Naive thymus-derived CD4-positive, alpha-beta T cell (primary cell): ENCODE measurements at regions not wholly inside any gene's neighbourhood (a gene's known extent, or its start where the extent isn't known, plus 50 kb on each side); places are given as distances from the start of the nearest gene placed in this dataset.

ENCODE experiments used
- ATAC-seq: fragments of 150-1000 bp; cut with Tn5 transposase; 2 replicates; pipeline ENCODE4 v1.10.0; 2021; ENCODE audit warnings: mild to moderate bottlenecking, moderate library complexity
- CTCF ChIA-PET: fragments of 350-600 bp; sonication (Branson Sonifier 250); formaldehyde crosslinking; loops from one replicate; lab custom pipeline; 2021; ENCODE audit warnings: antibody characterized with exemption; lab: Charles Lee
- POLR2A ChIA-PET: fragments of 350-600 bp; sonication (Branson Sonifier 250); formaldehyde crosslinking; loops from one replicate; lab custom pipeline; 2021; ENCODE audit warnings: antibody characterized with exemption, inconsistent platforms; lab: Charles Lee
- DNase-seq, 9 donors: peaks; one replicate each; pipeline versions ENCODE4 v3.0.0 to v3.0.0-alpha.2; 2020 to 2022; ENCODE audit warnings: mixed read lengths in 1 of 9
- H3K27ac ChIP-seq: one replicate; pipeline ENCODE4 v1.7.0; 2013; ENCODE audit warnings: mild to moderate bottlenecking, low read depth, low read length, moderate library complexity
- H3K27me3 ChIP-seq, 2 donors: one replicate each; pipeline ENCODE4 v1.7.0; 2013; ENCODE audit warnings: low read length in 2 of 2, mild to moderate bottlenecking in 2 of 2, moderate library complexity in 2 of 2; ENCODE audit not compliant: control insufficient read depth in 2 of 2, insufficient read depth in 2 of 2
- H3K36me3 ChIP-seq, 3 experiments: 1 replicate in 2 of 3; 2 replicates in 1 of 3; pipeline ENCODE4 v1.7.0; 2013; ENCODE audit warnings: low read length in 3 of 3, mild to moderate bottlenecking in 3 of 3, moderate library complexity in 1 of 3; ENCODE audit not compliant: insufficient read depth in 3 of 3, control insufficient read depth in 2 of 3
- H3K4me1 ChIP-seq, 2 donors: one replicate each; pipeline ENCODE4 v1.7.0; 2013; ENCODE audit warnings: low read length in 2 of 2, mild to moderate bottlenecking in 2 of 2, moderate library complexity in 1 of 2; ENCODE audit not compliant: control insufficient read depth in 2 of 2, insufficient read depth in 2 of 2
- H3K4me3 ChIP-seq: 2 replicates; pipeline ENCODE4 v1.7.0; 2013; ENCODE audit warnings: mild to moderate bottlenecking, low read length
- H3K9me3 ChIP-seq, 3 experiments: 1 replicate in 2 of 3; 2 replicates in 1 of 3; pipeline ENCODE4 v1.7.0; 2013; ENCODE audit warnings: low read length in 3 of 3; ENCODE audit not compliant: control insufficient read depth in 2 of 3
- H3K27ac Mint-ChIP-seq, 9 donors: one replicate each; pipeline ENCODE4 v1.8.0; 2020 to 2022; ENCODE audit warnings: mixed read lengths in 9 of 9, mild to moderate bottlenecking in 8 of 9, moderate library complexity in 5 of 9, inconsistent platforms in 2 of 9
- H3K27me3 Mint-ChIP-seq, 5 donors: one replicate each; pipeline ENCODE4 v1.8.0; 2021 to 2022; ENCODE audit warnings: mixed read lengths in 5 of 5, mild to moderate bottlenecking in 1 of 5
- H3K36me3 Mint-ChIP-seq, 5 donors: one replicate each; pipeline ENCODE4 v1.8.0; 2020 to 2022; ENCODE audit warnings: mixed read lengths in 5 of 5, mild to moderate bottlenecking in 3 of 5, inconsistent platforms in 1 of 5
- H3K4me1 Mint-ChIP-seq, 7 donors: one replicate each; pipeline ENCODE4 v1.8.0; 2020 to 2022; ENCODE audit warnings: mixed read lengths in 7 of 7, mild to moderate bottlenecking in 3 of 7, inconsistent platforms in 1 of 7
- H3K4me3 Mint-ChIP-seq, 10 donors: one replicate each; pipeline ENCODE4 v1.8.0; 2020 to 2022; ENCODE audit warnings: mild to moderate bottlenecking in 10 of 10, mixed read lengths in 10 of 10, moderate library complexity in 6 of 10, inconsistent platforms in 2 of 10
- H3K9me3 Mint-ChIP-seq, 11 donors: one replicate each; pipeline ENCODE4 v1.8.0; 2020 to 2022; ENCODE audit warnings: mixed read lengths in 11 of 11, mild to moderate bottlenecking in 4 of 11, inconsistent platforms in 1 of 11, moderate library complexity in 1 of 11
- intact Hi-C, 2 donors: fragments of 100-400 bp; cut with micrococcal nuclease; formaldehyde crosslinking; loops; one replicate each; pipeline ENCODE4 v1.15.1; 2023

DNA sequence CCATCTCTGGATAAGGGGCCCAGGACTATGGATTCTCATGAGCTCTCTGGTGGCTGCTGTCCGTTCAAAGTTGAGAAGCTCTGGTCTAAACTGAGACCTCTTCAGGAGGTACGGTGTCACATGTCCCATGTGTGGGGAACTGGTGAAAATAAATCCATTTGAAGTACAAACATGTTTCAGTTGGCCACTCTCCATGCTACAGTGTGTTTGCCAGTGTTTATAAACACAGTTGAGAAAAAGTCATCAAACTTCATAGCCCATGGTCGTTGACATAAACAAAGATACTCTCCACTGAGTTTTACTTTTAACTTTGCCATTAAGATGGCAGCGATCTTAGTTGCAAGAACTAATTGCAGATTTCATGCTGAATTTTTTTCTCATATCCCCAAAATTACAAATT lies 72.8 kb downstream of the PSMG1 start:
- H3K9me3 ChIP-seq, result no peaks in the 10 kb centered on the region
- no peak for ATAC-seq
- no peaks in the 10 kb centered on the region for H3K4me1 ChIP-seq
- ChIA-PET CTCF (no interaction called here), POLR2A (no interaction called here)
- no peak overlapping the region for H3K4me3 ChIP-seq
- Mint-ChIP-seq H3K36me3 (no peaks in the 10 kb centered on the region), H3K4me1 (peaks cover 0 to 2% (median 0%) of the 10 kb centered on the region in 7 donors), H3K4me3 (no peak overlapping the region), H3K9me3 (no peaks in the 10 kb centered on the region), H3K27me3 (peaks cover 0 to 22% (median 10%) of the 10 kb centered on the region in 5 donors), H3K27ac (no peak overlapping the region)
- intact Hi-C loops, result no loop called here
- no peaks in the 10 kb centered on the region for H3K36me3 ChIP-seq
- no peak for DNase-seq
- H3K27me3 ChIP-seq, result no peaks in the 10 kb centered on the region
- H3K27ac ChIP-seq, result no peak overlapping the region

DNA sequence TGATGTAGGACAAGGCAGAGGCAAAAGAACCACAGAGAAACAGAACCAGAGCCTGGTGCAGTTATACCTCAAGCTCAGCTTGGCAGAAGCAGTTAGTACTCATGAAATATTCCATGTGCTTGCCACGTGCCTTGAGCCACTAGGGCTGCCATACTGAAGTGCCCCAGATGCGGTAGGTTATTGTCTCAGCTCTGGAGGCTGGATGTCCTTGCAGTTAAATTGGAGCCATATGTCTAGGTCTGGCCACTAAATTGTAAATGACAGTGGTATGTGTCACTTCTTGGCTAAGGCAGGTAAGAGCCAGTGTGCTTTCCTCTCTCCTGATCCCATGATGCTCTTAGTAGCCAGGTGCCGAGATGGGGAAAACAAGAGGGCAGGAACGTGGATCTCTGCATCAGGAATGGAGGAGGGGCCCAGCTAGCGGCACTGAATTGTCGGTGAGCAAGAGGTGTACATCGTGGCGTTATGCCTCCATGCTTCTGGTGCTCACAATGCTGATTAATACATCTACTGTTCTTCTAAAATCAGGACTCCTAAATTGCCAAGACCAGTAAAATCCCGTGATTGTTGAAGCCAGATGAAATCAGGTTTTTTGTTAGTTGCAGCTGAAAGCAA lies 73.5 kb downstream of the PSMG1 start:
- H3K27ac Mint-ChIP-seq, result no peak overlapping the region

DNA sequence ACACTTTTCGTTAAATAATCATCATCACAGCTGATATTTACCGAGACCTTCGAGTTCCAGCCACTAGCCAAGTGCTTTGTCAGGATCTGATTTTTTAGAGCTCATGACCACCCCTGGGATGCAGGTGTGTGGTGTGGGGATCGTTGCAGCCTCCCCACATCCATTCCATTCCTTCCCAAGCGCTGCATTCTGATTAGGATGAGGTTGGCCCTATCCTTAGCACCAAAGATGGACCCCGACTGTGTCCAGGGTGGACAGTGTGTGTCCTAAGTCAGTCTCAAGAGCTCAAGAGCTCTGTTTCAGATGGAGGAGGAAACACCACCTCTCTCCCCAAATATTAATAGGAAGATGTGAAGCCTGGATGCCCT lies 74.1 kb downstream of the PSMG1 start:
- H3K9me3 ChIP-seq, result no peaks in the 10 kb centered on the region
- H3K27ac ChIP-seq, result no peak overlapping the region
- intact Hi-C loops, result no loop called here
- peaks cover 0 to 25% (median 13%) of the 10 kb centered on the region in 5 donors for H3K27me3 Mint-ChIP-seq
- ATAC-seq, result no peak
- H3K36me3 Mint-ChIP-seq, result no peaks in the 10 kb centered on the region
- H3K4me1 Mint-ChIP-seq, result peaks cover 0 to 3% (median 0%) of the 10 kb centered on the region in 7 donors
- DNase-seq, result no peak
- H3K27ac Mint-ChIP-seq, result no peak overlapping the region
- H3K27me3 ChIP-seq, result no peaks in the 10 kb centered on the region
- H3K4me3 ChIP-seq, result no peak overlapping the region
- no peaks in the 10 kb centered on the region for H3K9me3 Mint-ChIP-seq
- ChIA-PET CTCF (no interaction called here), POLR2A (no interaction called here)
- no peaks in the 10 kb centered on the region for H3K36me3 ChIP-seq
- H3K4me3 Mint-ChIP-seq, result no peak overlapping the region
- H3K4me1 ChIP-seq, result no peaks in the 10 kb centered on the region

More for the DNA sequence above, 73.5 kb downstream of the PSMG1 start:
- H3K9me3 Mint-ChIP-seq, result no peaks in the 10 kb centered on the region
- intact Hi-C loops, result no loop called here
- H3K4me3 Mint-ChIP-seq, result no peak overlapping the region
- ATAC-seq, result no peak
- no peaks in the 10 kb centered on the region for H3K9me3 ChIP-seq
- no peaks in the 10 kb centered on the region for H3K36me3 ChIP-seq
- peaks cover 0 to 22% (median 10%) of the 10 kb centered on the region in 5 donors for H3K27me3 Mint-ChIP-seq
- no peaks in the 10 kb centered on the region for H3K27me3 ChIP-seq
- no peak for DNase-seq
- H3K4me1 ChIP-seq, result no peaks in the 10 kb centered on the region
- H3K4me3 ChIP-seq, result no peak overlapping the region
- peaks cover 0 to 3% (median 0%) of the 10 kb centered on the region in 7 donors for H3K4me1 Mint-ChIP-seq
- no peaks in the 10 kb centered on the region for H3K36me3 Mint-ChIP-seq
- POLR2A ChIA-PET, result no interaction called here
- no peak overlapping the region for H3K27ac ChIP-seq
- CTCF ChIA-PET, result no interaction called here

DNA sequence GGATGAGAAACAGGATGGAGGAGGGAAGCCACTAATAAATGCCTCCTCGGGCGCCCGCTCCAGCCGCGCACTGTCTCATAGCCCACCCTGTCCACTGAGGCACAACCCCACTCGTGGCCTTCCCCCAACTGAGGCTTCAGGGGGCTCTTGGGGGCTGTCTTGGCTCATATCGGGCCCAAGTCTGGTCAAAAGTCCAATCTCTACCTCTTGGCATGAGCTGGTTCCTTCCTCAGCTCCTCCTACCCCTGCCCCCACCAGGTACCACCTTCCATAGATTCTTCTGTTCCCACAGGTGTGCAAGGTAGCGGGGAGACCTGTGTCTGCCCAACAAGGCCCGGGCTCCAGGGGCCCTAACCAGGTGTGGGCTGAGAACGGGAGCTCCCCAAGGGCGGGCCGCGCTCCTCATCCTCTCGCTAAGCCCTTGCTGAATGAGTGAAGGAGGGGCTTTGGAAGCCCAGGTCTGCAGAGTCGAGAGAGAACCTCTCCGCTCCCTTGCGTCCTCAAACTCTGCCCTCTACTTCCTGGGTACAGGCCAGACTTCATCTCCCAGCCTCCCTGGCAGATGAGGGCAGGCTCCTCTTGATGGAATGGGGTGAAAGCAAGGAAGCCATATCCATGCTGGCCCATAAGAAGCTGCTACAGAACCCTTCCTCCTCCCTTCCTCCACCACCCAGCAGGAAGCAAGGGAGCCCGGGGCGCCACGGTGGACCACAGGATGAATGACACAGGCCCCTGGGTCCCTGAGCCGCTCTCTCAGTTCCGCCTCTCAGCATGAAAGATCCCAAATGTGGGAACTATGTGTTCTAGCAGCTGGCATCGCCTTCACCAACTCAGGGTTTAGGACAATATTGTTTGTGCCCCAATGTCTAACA lies 74.7 kb downstream of the PSMG1 start:
- no peaks in the 10 kb centered on the region for H3K9me3 ChIP-seq
- Mint-ChIP-seq H3K36me3 (no peaks in the 10 kb centered on the region), H3K4me1 (peaks cover 0 to 5% (median 0%) of the 10 kb centered on the region in 7 donors), H3K9me3 (no peaks in the 10 kb centered on the region), H3K27ac (no peak overlapping the region), H3K4me3 (no peak overlapping the region), H3K27me3 (peaks cover 0 to 32% (median 13%) of the 10 kb centered on the region in 5 donors)
- POLR2A ChIA-PET, result no interaction called here
- ATAC-seq (no peak), DNase-seq (no peak)
- H3K27ac ChIP-seq, result no peak overlapping the region
- CTCF ChIA-PET, result no interaction called here
- intact Hi-C loops, result no loop called here
- no peak overlapping the region for H3K4me3 ChIP-seq
- H3K27me3 ChIP-seq, result no peaks in the 10 kb centered on the region
- H3K4me1 ChIP-seq, result no peaks in the 10 kb centered on the region
- H3K36me3 ChIP-seq, result no peaks in the 10 kb centered on the region

DNA sequence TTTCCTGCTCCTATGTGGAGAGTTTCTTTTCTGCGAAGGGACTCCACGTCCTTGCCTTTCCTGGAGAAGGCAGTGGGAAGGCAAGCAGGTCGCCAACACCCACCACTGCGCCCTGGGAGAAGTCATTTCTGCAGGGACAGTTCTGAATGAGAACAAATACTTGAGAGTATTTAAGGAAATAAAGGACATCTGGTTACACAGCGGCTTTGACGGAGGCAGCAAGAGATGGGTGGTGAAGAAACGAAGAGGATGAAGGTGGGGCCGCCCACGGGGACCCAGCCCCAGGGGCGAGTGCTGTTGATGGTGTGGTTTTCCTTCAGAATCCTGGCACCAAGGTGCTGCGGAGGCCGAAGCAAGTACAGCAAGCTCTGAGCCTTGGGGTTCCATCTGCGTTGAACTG lies 75.5 kb downstream of the PSMG1 start:
- Mint-ChIP-seq H3K27ac (no peak overlapping the region), H3K9me3 (no peaks in the 10 kb centered on the region), H3K27me3 (peaks cover 0 to 39% (median 17%) of the 10 kb centered on the region in 5 donors), H3K4me3 (no peak overlapping the region), H3K36me3 (no peaks in the 10 kb centered on the region), H3K4me1 (peaks cover 0 to 7% (median 0%) of the 10 kb centered on the region in 7 donors)
- no peaks in the 10 kb centered on the region for H3K27me3 ChIP-seq
- H3K36me3 ChIP-seq, result no peaks in the 10 kb centered on the region
- CTCF ChIA-PET, result no interaction called here
- H3K27ac ChIP-seq, result no peak overlapping the region
- ATAC-seq, result no peak
- H3K9me3 ChIP-seq, result no peaks in the 10 kb centered on the region
- intact Hi-C loops, result no loop called here
- H3K4me3 ChIP-seq, result no peak overlapping the region
- POLR2A ChIA-PET, result no interaction called here
- no peaks in the 10 kb centered on the region for H3K4me1 ChIP-seq
- DNase-seq, result no peak

DNA sequence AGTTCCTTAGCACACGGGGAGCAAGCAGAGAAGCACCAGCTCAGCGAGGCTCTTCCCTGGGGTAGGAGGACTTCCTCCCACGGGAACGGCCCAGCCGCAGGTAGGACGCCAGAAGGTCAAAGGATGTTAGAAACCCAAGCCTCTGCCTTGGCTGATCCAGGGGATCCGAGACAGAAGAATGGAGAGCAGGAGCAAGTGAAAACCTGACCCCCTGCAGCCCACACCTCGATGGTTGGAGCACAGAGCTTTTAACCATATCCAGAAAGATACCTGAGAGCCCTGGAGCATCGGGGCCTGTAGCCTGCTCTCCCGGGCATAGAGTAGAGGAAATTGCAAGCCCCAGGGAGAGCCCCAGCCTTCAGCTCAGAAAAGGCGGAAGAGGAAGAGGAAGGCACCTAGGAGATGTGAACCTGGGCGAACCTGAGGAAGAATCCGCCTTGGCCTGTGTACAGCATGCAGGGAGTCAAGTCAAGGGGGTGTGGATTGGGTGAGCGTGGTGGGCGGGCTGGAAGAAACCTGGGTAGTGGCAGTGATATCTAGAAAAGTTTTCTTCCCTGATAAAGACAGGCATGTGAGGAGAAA lies 76.3 kb downstream of the PSMG1 start:
- Mint-ChIP-seq H3K36me3 (no peaks in the 10 kb centered on the region), H3K9me3 (no peaks in the 10 kb centered on the region), H3K27me3 (peaks cover 0 to 40% (median 22%) of the 10 kb centered on the region in 5 donors), H3K27ac (peak overlapping the region in 1 of 9 donors; percentile 16), H3K4me3 (no peak overlapping the region), H3K4me1 (peaks cover 0 to 7% (median 0%) of the 10 kb centered on the region in 7 donors)
- intact Hi-C loops, result no loop called here
- ATAC-seq (no peak), DNase-seq (no peak)
- Histone ChIP-seq H3K27ac (no peak overlapping the region), H3K27me3 (no peaks in the 10 kb centered on the region), H3K36me3 (no peaks in the 10 kb centered on the region), H3K4me1 (no peaks in the 10 kb centered on the region), H3K4me3 (no peak overlapping the region), H3K9me3 (no peaks in the 10 kb centered on the region)
- POLR2A ChIA-PET, result no interaction called here
- CTCF ChIA-PET, result no interaction called here
